Activated CD8-positive, alpha-beta T cell treated with anti-CD3 and anti-CD28 coated beads for 36 hours (primary cell): ENCODE measurements at regions not wholly inside any gene's neighbourhood (a gene's known extent, or its start where the extent isn't known, plus 50 kb on each side); places are given as distances from the start of the nearest gene placed in this dataset.
"Not testable (repeated sequence)": the region's sequence is repeated elsewhere in the genome, so short reads cannot be mapped to it uniquely, and the experiment has no call there.

Experiments
- ATAC-seq: fragments of 200-7000 bp; cut with Tn5 transposase; one replicate; pipeline ENCODE4 v1.10.0; 2021; ENCODE audit warnings: mild to moderate bottlenecking, moderate library complexity
- CTCF ChIA-PET: fragments of 350-600 bp; sonication (Branson Sonifier 250); formaldehyde crosslinking; loops from one replicate; lab custom pipeline; 2021; ENCODE audit warnings: antibody characterized with exemption; lab: Charles Lee
- POLR2A ChIA-PET: fragments of 350-600 bp; sonication (Branson Sonifier 250); formaldehyde crosslinking; loops from one replicate; lab custom pipeline; 2021; ENCODE audit warnings: antibody characterized with exemption; lab: Charles Lee
- DNase-seq: peaks from one replicate; pipeline ENCODE4 v3.0.0-alpha.2; 2020
- H3K27ac Mint-ChIP-seq: one replicate; pipeline ENCODE4 v1.8.0; 2021; ENCODE audit warnings: mild to moderate bottlenecking, mixed read lengths
- H3K27me3 Mint-ChIP-seq: one replicate; pipeline ENCODE4 v1.8.0; 2021; ENCODE audit warnings: mixed read lengths
- H3K36me3 Mint-ChIP-seq: one replicate; pipeline ENCODE4 v1.8.0; 2021; ENCODE audit warnings: low read depth, mixed read lengths
- H3K4me1 Mint-ChIP-seq: one replicate; pipeline ENCODE4 v1.8.0; 2021; ENCODE audit warnings: low read depth, mixed read lengths
- H3K4me3 Mint-ChIP-seq: one replicate; pipeline ENCODE4 v1.8.0; 2021; ENCODE audit warnings: mild to moderate bottlenecking, moderate library complexity, mixed read lengths
- H3K9me3 Mint-ChIP-seq: one replicate; pipeline ENCODE4 v1.8.0; 2021; ENCODE audit warnings: mixed read lengths
- CTCF ChIP-seq: fragments of 200-600 bp; IDR thresholded peaks from one replicate; pipeline ENCODE4 v1.8.0; 2022; ENCODE audit warnings: antibody characterized with exemption, mild to moderate bottlenecking
- intact Hi-C: fragments of 100-400 bp; cut with micrococcal nuclease; formaldehyde crosslinking; loops from one replicate; pipeline ENCODE4 v1.10.0; 2022

DNA sequence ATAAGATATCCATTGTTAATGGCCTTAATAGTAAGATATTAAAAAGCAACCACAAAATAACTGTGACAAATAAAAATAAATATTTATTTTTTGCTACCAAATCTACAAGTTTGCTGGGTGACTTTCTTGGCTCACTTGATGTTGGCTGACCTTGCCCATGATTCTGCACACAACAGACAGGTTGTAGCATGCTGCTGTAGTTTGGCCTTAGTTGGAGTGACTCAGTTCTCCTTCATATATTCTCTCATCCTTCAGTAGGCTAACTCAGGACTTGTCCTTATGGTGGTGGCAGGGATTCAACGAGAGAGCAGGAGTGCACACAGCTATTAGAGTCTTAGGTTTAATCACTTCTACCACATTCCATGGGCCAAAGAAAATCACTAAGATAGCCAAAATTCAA is 437.9 kb downstream of the MRPL39 start:
- no peak overlapping the region for H3K4me3 Mint-ChIP-seq
- peaks cover 5% of the 10 kb centered on the region for H3K9me3 Mint-ChIP-seq
- DNase-seq = no peak
- H3K27me3 Mint-ChIP-seq = no peaks in the 10 kb centered on the region
- H3K36me3 Mint-ChIP-seq = no peaks in the 10 kb centered on the region
- no peak for TF ChIP-seq CTCF
- ATAC-seq = no peak
- POLR2A ChIA-PET = no interaction called here
- no peak overlapping the region for H3K27ac Mint-ChIP-seq
- CTCF ChIA-PET = no interaction called here
- H3K4me1 Mint-ChIP-seq = no peaks in the 10 kb centered on the region
- intact Hi-C loops = no loop called here

DNA sequence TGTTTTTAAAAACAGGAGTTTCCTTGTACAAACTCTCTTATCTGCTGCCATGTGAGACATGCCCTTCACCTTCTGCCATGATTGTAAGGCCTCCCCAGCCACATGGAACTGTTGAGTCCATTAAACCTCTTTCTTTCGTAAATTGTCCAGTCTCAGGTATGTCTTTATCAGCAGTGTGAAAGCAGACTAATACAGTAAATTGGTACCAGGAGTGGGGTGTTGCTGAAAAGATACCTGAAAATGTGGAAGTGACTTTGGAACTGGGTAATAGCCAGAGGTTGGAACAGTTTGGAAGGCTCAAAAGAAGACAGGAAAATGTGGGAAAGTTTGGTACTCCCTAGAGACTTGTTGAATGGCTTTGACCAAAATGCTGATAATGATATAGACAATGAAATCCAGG is 440.4 kb downstream of the MRPL39 start:
- POLR2A ChIA-PET, H3K27me3 Mint-ChIP-seq, H3K27ac Mint-ChIP-seq, ATAC-seq, H3K4me3 Mint-ChIP-seq, CTCF ChIA-PET, intact Hi-C loops, H3K4me1 Mint-ChIP-seq, DNase-seq, H3K9me3 Mint-ChIP-seq, H3K36me3 Mint-ChIP-seq: not testable (repeated sequence)

GRCh38 chr21:25161571-25161970 is 445.7 kb downstream of the MRPL39 start:
- H3K4me3 Mint-ChIP-seq = no peak overlapping the region
- intact Hi-C loops = no loop called here
- no peak for TF ChIP-seq CTCF
- no peak for ATAC-seq
- CTCF ChIA-PET = no interaction called here
- peaks cover 4% of the 10 kb centered on the region for H3K9me3 Mint-ChIP-seq
- H3K27me3 Mint-ChIP-seq = no peaks in the 10 kb centered on the region
- H3K27ac Mint-ChIP-seq = no peak overlapping the region
- POLR2A ChIA-PET = no interaction called here
- H3K36me3 Mint-ChIP-seq = no peaks in the 10 kb centered on the region
- H3K4me1 Mint-ChIP-seq = no peaks in the 10 kb centered on the region
- no peak for DNase-seq

GRCh38 chr21:25155020-25155419 is 452.3 kb downstream of the MRPL39 start:
- H3K36me3 Mint-ChIP-seq, H3K9me3 Mint-ChIP-seq, DNase-seq, intact Hi-C loops, H3K27ac Mint-ChIP-seq, CTCF ChIA-PET, ATAC-seq, POLR2A ChIA-PET, H3K27me3 Mint-ChIP-seq, H3K4me1 Mint-ChIP-seq, H3K4me3 Mint-ChIP-seq: not testable (repeated sequence)

GRCh38 chr21:25149022-25149421 is 458.3 kb downstream of the MRPL39 start:
- DNase-seq (no peak), ATAC-seq (no peak)
- Mint-ChIP-seq H3K27ac (no peak overlapping the region), H3K27me3 (no peaks in the 10 kb centered on the region), H3K4me1 (no peaks in the 10 kb centered on the region), H3K36me3 (no peaks in the 10 kb centered on the region), H3K9me3 (no peaks in the 10 kb centered on the region), H3K4me3 (no peak overlapping the region)
- no peak for TF ChIP-seq CTCF
- POLR2A ChIA-PET = no interaction called here
- intact Hi-C loops = no loop called here
- CTCF ChIA-PET = no interaction called here

DNA sequence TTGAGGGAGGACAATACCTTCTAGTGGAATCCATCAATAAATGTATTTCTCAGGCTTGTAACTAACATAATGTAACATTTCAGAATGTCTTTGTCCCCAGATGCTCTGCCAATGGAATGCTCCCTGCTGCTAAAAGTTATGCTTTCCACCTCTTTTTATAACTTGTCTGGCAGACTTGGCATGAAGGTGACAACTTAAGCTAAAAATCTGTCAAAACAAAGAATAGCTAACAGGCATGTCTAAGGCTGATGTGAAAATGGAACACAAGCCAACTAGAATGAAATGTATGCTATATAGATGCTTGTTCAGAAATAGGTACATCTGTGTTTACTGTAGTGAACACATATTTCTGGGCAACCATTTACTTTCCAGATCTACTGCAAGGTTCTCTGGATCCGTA is 467.9 kb downstream of the MRPL39 start:
- CTCF ChIA-PET = no interaction called here
- no peak overlapping the region for H3K27ac Mint-ChIP-seq
- ATAC-seq (no peak), DNase-seq (no peak)
- H3K4me1 Mint-ChIP-seq = no peaks in the 10 kb centered on the region
- no peak for TF ChIP-seq CTCF
- H3K4me3 Mint-ChIP-seq = no peak overlapping the region
- POLR2A ChIA-PET = no interaction called here
- no peaks in the 10 kb centered on the region for H3K36me3 Mint-ChIP-seq
- H3K27me3 Mint-ChIP-seq = no peaks in the 10 kb centered on the region
- no peaks in the 10 kb centered on the region for H3K9me3 Mint-ChIP-seq
- intact Hi-C loops = no loop called here
